Adrenal gland (tissue), 5 donors: ENCODE measurements at regions not wholly inside any gene's neighbourhood (a gene's known extent, or its start where the extent isn't known, plus 50 kb on each side); places are given as distances from the start of the nearest gene placed in this dataset.

ENCODE experiments used
- POLR2A ChIP-seq, 2 donors: fragments of 450-650 bp; IDR thresholded peaks; one replicate each; pipeline ENCODE4 v1.6.1; 2017; ENCODE audit warnings: antibody characterized with exemption in 2 of 2, mild to moderate bottlenecking in 2 of 2, moderate library complexity in 1 of 2
- TF ChIP-seq, protein P1 (sequence below), 6 experiments: fragments of 450-650 bp in 4 of 6; fragments of 200-600 bp in 2 of 6; sonication (generic) in 1 of 6; IDR thresholded peaks; 1 replicate in 5 of 6; 2 replicates in 1 of 6; pipeline versions ENCODE4 v1.5.1 to v1.8.0; 2016 to 2021; ENCODE audit warnings: antibody characterized with exemption in 6 of 6, mild to moderate bottlenecking in 2 of 6, moderate library complexity in 1 of 6
- donor health status: DM: no; HTN: no; CAD: no.

DNA sequence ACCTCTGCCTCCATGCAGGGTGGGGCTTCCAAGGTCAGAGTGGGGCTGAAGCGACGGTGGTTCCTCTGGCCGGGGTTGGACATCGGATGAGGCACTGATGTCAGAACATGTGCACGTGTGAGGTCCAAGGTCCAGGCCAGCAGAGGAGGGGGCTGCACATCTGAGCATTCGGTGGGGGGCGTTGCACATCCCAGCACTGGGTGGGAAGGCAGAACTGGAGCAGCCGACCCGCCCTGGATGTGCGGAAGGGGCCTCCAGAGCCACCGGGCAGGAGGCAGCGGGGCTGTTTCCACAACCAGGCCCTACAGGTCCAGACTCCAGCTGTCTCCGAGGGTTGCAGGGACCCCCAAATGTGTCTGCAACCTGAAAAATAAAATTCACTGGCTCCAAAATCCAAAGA, 271.0 kb downstream of the CTTN start:
- TF ChIP-seq, protein P1, sequence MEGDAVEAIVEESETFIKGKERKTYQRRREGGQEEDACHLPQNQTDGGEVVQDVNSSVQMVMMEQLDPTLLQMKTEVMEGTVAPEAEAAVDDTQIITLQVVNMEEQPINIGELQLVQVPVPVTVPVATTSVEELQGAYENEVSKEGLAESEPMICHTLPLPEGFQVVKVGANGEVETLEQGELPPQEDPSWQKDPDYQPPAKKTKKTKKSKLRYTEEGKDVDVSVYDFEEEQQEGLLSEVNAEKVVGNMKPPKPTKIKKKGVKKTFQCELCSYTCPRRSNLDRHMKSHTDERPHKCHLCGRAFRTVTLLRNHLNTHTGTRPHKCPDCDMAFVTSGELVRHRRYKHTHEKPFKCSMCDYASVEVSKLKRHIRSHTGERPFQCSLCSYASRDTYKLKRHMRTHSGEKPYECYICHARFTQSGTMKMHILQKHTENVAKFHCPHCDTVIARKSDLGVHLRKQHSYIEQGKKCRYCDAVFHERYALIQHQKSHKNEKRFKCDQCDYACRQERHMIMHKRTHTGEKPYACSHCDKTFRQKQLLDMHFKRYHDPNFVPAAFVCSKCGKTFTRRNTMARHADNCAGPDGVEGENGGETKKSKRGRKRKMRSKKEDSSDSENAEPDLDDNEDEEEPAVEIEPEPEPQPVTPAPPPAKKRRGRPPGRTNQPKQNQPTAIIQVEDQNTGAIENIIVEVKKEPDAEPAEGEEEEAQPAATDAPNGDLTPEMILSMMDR (IDR thresholded peaks at IDR 0.05) = no peak
- TF ChIP-seq POLR2A (IDR thresholded peaks at IDR 0.05) = no peak
